ENCODE measurements at regions not wholly inside any gene's neighbourhood (a gene's known extent, or its start where the extent isn't known, plus 50 kb on each side); places are given as distances from the start of the nearest gene placed in this dataset.

DNA sequence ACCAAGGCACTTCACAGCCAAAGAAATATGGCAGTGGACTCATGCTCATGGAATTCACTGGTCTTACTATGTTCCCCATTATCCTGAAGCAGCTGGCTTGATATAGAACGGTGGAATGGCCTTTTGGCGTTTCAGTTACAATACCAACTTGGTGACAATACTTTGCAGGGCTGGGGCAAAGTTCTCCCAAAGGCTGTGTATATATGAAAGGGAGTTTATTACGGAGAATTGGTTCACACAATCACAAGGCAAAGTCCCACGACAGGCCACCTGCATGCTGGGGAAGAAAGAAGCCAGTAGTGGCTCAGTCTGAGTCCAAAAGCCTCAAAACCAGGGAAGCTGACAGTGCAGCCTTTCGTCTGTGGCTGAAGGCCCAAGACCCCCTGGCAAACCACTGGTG is 50.8 kb upstream of the SMARCAD1 start:
- intact Hi-C loops (cut with DNase I), result no loop called here
- H3K4me1 ChIP-seq, result no peaks in the 10 kb centered on the region
- H3K9me3 ChIP-seq, result no peaks in the 10 kb centered on the region
- FAIRE-seq, result no peak
- H3K36me3 ChIP-seq, result no peaks in the 10 kb centered on the region
- WGBS, 2 donors, result 77% methylated on average over 5 of the region's 5 CpGs
- no peak overlapping the region for H3K4me3 ChIP-seq
- H3K27me3 ChIP-seq, result no peaks in the 10 kb centered on the region
- no peak for ATAC-seq
- TF ChIP-seq, protein P1, sequence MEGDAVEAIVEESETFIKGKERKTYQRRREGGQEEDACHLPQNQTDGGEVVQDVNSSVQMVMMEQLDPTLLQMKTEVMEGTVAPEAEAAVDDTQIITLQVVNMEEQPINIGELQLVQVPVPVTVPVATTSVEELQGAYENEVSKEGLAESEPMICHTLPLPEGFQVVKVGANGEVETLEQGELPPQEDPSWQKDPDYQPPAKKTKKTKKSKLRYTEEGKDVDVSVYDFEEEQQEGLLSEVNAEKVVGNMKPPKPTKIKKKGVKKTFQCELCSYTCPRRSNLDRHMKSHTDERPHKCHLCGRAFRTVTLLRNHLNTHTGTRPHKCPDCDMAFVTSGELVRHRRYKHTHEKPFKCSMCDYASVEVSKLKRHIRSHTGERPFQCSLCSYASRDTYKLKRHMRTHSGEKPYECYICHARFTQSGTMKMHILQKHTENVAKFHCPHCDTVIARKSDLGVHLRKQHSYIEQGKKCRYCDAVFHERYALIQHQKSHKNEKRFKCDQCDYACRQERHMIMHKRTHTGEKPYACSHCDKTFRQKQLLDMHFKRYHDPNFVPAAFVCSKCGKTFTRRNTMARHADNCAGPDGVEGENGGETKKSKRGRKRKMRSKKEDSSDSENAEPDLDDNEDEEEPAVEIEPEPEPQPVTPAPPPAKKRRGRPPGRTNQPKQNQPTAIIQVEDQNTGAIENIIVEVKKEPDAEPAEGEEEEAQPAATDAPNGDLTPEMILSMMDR (IDR thresholded peaks at IDR 0.05), result no peak
- no peak overlapping the region for H3K27ac ChIP-seq
- no peak for DNase-seq
